VCaP (cell line): ENCODE measurements at regions not wholly inside any gene's neighbourhood (a gene's known extent, or its start where the extent isn't known, plus 50 kb on each side); places are given as distances from the start of the nearest gene placed in this dataset.

Experiments used
- H3K27ac ChIP-seq: fragments of 450-650 bp; 2 replicates; pipeline ENCODE4 v1.5.1; 2017
- TF ChIP-seq, protein P1 (sequence below): fragments of 450-650 bp; conservative IDR thresholded peaks from 2 replicates; pipeline ENCODE4 v1.5.1; 2017; ENCODE audit warnings: mild to moderate bottlenecking, moderate library complexity

- no peak overlapping the region for H3K27ac ChIP-seq
- TF ChIP-seq, protein P1, sequence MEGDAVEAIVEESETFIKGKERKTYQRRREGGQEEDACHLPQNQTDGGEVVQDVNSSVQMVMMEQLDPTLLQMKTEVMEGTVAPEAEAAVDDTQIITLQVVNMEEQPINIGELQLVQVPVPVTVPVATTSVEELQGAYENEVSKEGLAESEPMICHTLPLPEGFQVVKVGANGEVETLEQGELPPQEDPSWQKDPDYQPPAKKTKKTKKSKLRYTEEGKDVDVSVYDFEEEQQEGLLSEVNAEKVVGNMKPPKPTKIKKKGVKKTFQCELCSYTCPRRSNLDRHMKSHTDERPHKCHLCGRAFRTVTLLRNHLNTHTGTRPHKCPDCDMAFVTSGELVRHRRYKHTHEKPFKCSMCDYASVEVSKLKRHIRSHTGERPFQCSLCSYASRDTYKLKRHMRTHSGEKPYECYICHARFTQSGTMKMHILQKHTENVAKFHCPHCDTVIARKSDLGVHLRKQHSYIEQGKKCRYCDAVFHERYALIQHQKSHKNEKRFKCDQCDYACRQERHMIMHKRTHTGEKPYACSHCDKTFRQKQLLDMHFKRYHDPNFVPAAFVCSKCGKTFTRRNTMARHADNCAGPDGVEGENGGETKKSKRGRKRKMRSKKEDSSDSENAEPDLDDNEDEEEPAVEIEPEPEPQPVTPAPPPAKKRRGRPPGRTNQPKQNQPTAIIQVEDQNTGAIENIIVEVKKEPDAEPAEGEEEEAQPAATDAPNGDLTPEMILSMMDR = no peak
Measured at GRCh38 chr9:109597496-109597895, 99.4 kb upstream of the PTPN3 start.

DNA sequence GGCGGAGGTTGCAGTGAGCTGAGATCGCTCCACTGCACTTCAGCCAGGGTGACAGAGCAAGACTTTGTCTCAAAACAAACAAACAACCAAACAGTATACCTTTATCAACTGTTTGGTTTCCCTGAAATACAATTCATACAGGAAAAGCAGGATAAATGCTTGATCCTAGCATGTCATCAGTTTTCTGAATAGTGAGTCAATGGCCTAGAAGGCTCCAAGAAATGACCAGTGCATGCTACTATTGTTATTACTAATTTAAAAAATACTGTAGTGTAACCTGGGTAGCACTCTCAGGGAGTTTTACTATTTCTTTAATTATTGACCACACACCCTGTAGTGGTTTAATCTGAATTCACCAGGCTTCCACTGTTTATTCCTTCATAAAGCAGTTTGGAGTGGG, 101.0 kb upstream of the PTPN3 start:
- TF ChIP-seq, protein P1 = no peak
- H3K27ac ChIP-seq = no peak overlapping the region

GRCh38 chr9:109599711-109600110, 101.6 kb upstream of the PTPN3 start:
- H3K27ac ChIP-seq = no peak overlapping the region
- TF ChIP-seq, protein P1 = no peak

GRCh38 chr9:109600142-109600541, 102.0 kb upstream of the PTPN3 start:
- H3K27ac ChIP-seq = no peak overlapping the region

GRCh38 chr9:109601181-109601580, 103.1 kb upstream of the PTPN3 start:
- no peak overlapping the region for H3K27ac ChIP-seq
- TF ChIP-seq, protein P1 = no peak

More at GRCh38 chr9:109600142-109600541, 102.0 kb upstream of the PTPN3 start:
- TF ChIP-seq, protein P1 = no peak

- no peak overlapping the region for H3K27ac ChIP-seq
- TF ChIP-seq, protein P1 = no peak
Measured at GRCh38 chr9:109602987-109603386, 104.9 kb upstream of the PTPN3 start.

DNA sequence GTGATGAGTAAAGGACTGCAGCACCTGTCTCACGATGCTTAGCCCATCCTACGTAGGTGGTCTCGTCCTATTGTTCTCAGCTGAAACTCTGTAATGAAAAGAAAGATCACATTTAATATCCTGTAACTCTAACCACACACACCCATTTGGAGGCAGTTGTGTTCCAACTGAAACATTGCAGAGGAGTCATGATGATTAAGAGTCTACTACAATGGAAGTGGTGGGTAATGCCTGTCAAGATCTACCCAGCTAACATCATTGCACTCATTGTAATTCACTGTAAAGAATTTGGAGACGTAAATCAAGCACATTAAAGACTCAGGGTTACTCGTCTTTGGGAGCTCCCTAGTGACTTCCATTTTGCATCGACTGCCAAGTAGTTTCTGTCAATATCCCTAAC, 106.0 kb upstream of the PTPN3 start:
- TF ChIP-seq, protein P1 = no peak
- H3K27ac ChIP-seq = no peak overlapping the region

DNA sequence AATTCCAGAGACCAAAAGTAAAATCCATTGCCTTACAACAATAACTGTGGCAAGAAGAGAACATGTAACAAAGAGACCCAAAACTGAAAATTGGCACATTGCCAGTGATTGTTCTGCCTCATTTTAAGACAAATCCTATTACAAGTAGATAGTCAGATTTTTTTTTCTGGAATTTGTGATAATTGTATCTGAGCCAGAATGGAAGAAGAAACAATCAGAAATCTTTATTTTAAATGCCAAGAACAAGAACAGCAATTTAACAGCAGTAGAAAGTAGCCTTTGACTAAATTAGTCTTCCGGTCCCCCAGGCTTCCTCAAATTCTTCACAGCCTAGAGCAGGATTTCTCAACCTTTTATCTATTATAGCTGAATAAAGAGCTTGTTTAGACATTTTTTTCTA, 106.7 kb upstream of the PTPN3 start:
- H3K27ac ChIP-seq = no peak overlapping the region
- TF ChIP-seq, protein P1 = no peak
